NCI-H2171 (cell line): ENCODE measurements at regions not wholly inside any gene's neighbourhood (a gene's known extent, or its start where the extent isn't known, plus 50 kb on each side); places are given as distances from the start of the nearest gene placed in this dataset.
"Not testable (repeated sequence)": the region's sequence is repeated elsewhere in the genome, so short reads cannot be mapped to it uniquely, and the experiment has no call there.

Source experiments
- DNase-seq: peaks from one replicate; lab custom pipeline; 2025; lab: John Stamatoyannopoulos, UW

- peak; percentile 58 for DNase-seq
Measured at GRCh38 chr15:47887241-47887800, 170.0 kb downstream of the SEMA6D start.

DNA sequence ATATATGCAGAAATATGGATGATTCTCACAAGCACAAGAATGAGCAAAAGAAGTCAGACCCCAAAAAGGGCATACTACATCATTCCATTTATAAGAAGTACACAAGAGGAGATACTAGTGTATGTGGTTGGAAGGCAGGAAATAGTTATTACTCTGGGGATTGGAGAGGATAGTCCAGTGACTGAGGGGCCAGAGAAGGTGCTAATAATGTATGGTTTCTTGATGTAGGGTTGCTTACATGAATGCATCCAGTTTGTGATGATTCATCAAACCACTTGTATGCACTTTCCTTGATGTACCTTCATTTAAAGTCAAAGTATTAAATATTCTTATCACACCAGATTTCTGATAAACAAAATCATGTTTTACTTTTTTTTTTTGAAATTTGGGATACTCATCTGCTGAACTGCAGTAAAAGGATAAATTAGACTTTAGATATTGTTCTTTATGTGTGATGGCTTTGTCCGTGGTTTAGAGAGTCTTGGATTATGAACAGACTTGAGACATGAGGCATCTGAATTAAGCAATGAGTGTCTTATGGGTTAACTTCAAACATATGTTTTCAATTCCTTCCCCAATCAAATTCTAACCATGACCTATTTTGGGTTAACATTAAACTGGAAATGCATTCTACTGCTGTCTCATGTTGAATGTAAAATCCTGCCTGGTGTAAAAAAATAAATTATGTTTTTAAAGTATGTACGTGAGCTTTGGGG lies 171.2 kb downstream of the SEMA6D start:
- DNase-seq = no peak

- no peak for DNase-seq
Measured at GRCh38 chr15:47890397-47891150, 173.3 kb downstream of the SEMA6D start.

GRCh38 chr15:47897525-47897924 lies 180.2 kb downstream of the SEMA6D start:
- DNase-seq = no peak

GRCh38 chr15:47900751-47901150 lies 183.4 kb downstream of the SEMA6D start:
- no peak for DNase-seq

- DNase-seq = no peak
Measured at GRCh38 chr15:47903368-47903767, 186.1 kb downstream of the SEMA6D start.

- no peak for DNase-seq
Measured at GRCh38 chr15:47908486-47908885, 191.2 kb downstream of the SEMA6D start.

GRCh38 chr15:47908950-47909670 lies 191.8 kb downstream of the SEMA6D start:
- DNase-seq = no peak

DNA sequence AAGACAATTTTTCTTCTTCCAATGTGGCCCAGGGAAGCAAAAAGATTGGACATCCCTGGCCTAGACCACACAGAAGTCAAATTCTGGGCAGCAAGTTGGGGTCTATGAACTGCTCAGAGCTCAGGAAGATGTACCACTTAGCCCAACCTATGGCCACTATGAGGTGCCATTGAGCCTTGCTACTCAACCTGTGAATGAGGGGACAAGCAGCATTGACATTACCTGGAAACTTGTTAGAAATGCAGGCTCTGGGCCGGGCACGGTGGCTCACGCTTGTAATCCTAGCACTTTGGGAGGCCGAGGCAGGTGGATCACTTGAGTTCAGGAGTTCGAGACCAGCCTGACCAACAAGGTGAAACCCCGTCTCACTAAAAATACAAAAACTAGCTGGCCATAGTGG lies 195.6 kb downstream of the SEMA6D start:
- not testable (repeated sequence) for DNase-seq

DNA sequence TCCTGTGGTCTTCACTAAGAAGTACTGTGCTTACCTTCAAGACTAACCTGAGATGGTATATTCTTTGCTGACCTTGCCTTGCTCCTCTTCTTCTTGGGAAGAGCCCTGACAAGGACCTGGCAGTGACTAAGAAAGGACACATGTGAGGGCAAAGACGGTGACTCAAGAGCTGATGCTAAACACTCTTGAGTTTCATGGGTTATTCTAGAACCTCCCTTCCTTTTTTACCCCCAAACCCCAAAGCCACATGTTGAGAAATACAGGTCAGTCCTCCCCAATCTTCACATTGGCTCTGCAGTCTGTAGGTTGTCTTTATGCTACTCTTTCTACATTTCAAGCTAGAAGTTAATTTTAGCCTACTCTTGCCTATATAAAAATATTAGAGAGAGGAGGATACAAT lies 200.6 kb downstream of the SEMA6D start:
- DNase-seq = no peak

- no peak for DNase-seq
Measured at GRCh38 chr15:47918877-47919276, 201.6 kb downstream of the SEMA6D start.

DNA sequence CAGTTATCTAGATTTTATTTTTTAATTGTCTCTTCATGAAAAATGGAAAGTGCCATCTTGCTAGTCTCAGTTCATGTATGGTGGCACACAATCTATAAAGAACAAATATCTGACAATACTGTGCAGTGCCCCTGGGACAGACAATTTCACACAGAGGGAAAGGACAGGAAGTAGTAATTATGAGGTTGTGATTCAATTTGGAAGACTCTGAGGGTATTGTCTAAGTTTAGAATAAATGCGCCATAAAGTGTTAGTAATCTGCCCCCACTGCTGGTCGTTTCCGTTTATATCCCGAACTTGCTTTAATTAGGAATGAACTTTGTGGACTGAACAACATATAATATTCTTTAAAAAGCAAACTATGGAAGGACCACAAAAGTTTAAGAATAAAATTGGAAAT lies 196.4 kb upstream of the SLC24A5 start:
- no peak for DNase-seq

GRCh38 chr15:47929138-47929803 lies 191.5 kb upstream of the SLC24A5 start:
- no peak for DNase-seq

DNA sequence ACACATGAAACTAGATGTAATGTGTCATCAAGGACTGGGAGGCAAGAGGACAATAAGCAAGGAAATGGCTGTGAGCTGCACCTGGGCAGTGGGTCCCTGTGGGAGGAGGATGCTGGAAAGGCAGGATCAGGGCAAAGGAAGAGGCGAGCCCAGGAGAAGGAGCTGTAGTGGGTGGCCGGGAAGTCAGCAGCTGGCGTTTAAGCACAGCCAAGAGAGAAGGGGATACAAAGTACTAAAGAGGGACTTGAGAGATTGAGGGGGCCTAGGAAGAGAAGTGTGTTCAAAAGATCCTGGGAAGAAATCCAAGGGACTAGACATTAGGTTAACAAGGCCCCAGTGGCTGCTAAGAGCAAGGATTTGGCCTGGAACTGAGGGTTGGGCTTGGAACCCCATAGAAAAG lies 188.5 kb upstream of the SLC24A5 start:
- DNase-seq = no peak

DNA sequence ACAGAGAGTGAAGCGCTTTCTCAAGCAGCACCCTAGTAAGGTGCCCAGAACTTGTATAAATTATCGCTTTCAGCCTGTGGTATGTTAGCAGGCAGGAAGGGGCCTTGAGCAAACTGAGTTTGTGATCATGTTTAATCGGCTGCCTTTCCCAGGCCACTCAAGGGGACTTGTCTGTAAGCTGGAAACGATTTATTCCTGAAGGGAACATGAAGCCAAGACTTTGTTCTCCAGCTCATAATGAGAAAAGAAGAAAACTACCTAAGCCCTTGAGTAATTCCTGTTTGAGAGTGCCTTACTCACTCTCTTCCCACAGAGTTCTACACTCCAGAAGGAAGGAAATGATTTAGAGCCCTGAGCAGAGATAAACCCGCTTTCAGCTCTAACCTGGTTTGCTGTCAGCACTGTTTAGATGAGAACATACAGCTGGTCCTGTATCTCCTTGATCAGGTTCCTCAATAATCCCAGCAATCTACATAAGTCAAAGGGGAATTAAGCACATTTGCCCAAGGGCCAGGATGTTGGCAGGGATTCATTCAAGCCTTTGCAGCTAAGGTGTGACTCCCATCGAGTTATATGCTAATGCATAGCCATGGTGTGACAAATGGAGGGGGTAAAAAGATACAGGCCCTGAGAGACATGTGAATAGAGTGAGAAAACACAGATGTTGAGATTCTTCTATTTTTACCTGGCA lies 187.7 kb upstream of the SLC24A5 start:
- no peak for DNase-seq

GRCh38 chr15:47933865-47934264 lies 186.9 kb upstream of the SLC24A5 start:
- DNase-seq = no peak

DNA sequence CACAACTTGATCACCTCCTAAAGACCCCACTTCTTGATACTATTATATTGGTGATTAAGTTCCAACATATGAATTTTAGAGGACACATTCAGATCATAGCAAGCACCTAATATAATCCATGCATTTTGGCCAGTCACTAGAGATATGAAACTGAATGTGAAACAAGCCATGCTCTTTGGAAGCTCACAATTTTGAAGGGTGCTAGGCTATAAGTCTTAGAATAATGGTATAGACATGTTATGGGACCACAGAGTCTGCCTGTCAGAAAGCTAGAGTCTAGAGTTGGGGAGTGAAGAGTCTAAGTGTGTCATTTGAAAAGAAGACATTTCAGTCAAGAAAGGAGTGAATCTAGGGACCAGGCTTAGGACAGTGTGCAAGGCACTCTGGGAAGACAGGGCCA lies 186.4 kb upstream of the SLC24A5 start:
- no peak for DNase-seq

DNA sequence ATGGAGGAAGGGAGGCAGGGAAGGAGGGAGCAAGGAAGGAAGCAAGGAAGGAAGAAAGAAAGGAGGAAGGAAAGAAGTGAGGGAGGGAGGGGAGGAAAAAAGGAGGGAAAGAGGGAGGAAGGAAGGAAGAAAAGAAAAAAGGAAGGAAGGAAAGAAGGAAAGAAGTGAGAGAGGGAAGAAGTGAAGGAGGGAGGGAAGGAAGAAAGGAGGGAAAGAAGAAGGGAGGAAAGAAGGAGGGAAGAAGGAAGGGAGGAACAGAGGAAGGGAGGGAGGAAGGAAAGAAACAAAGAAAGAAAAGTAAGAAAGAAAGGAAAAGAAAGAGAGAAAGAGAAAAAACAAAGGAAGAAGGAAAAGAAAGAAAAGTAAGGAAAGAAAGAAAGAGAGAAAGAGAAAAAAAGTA lies 183.0 kb upstream of the SLC24A5 start:
- DNase-seq = no peak

DNA sequence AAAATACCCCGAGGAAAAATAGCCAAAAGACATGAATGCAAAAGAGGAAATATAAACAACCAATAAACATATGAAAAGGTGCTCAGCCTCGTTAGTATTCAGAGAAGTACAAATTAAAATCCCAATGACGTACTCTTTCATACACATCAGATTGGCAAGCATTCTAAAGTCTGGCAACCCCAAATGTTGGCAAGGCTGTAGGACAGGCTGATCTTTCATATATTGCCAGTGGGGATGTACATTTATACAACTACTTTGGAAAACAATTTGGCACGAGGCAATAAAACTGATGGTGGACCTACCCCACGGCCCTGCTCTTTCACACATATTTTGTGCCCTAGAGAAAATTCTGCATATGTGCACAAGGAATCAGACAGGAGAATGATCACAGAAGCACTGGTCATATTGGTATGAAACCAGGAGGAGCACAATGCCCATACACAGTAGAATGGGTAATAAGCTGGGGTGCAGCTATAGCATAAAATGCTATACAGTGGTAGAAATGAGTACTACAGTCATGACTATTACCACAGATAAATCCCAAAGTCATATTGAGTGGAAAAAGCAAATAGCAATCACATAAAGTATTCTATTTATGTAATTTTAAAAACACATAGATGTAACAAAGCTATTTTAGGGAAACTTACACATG lies 176.0 kb upstream of the SLC24A5 start:
- no peak for DNase-seq

- DNase-seq = peak; percentile 11
Measured at GRCh38 chr15:47945872-47946650, 174.7 kb upstream of the SLC24A5 start.
